ENCODE measurements at regions not wholly inside any gene's neighbourhood (a gene's known extent, or its start where the extent isn't known, plus 50 kb on each side); places are given as distances from the start of the nearest gene placed in this dataset.

DNA sequence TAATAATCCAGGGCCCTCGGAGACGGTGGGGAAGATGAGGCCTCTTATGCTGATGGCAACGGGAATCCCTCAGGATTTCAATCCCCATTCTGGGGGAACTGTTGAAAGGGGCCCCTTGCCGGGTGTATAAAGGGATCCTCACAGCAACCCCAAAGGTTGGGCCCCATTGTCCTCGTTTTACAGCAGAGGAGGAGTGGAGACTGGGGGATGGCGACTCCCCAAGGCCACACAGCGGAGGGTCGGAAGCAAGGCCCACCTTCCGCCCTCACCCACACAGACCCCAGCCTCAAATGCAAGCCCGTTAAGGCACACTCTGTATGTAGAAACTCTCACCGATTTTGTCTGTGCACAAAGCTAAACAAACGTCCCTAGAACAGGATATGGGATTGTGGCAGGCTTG is 327.9 kb upstream of the DIO3 start:
- TF ChIP-seq, protein P1, sequence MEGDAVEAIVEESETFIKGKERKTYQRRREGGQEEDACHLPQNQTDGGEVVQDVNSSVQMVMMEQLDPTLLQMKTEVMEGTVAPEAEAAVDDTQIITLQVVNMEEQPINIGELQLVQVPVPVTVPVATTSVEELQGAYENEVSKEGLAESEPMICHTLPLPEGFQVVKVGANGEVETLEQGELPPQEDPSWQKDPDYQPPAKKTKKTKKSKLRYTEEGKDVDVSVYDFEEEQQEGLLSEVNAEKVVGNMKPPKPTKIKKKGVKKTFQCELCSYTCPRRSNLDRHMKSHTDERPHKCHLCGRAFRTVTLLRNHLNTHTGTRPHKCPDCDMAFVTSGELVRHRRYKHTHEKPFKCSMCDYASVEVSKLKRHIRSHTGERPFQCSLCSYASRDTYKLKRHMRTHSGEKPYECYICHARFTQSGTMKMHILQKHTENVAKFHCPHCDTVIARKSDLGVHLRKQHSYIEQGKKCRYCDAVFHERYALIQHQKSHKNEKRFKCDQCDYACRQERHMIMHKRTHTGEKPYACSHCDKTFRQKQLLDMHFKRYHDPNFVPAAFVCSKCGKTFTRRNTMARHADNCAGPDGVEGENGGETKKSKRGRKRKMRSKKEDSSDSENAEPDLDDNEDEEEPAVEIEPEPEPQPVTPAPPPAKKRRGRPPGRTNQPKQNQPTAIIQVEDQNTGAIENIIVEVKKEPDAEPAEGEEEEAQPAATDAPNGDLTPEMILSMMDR (IDR thresholded peaks at IDR 0.05), result no peak
- TF ChIP-seq POLR2A (IDR thresholded peaks at IDR 0.05; ENCODE audit: low read depth) (no peak), POLR2AphosphoS5 (IDR thresholded peaks at IDR 0.05) (no peak), EP300 (IDR thresholded peaks at IDR 0.05) (no peak)
